ENCODE measurements at regions not wholly inside any gene's neighbourhood (a gene's known extent, or its start where the extent isn't known, plus 50 kb on each side); places are given as distances from the start of the nearest gene placed in this dataset.

DNA sequence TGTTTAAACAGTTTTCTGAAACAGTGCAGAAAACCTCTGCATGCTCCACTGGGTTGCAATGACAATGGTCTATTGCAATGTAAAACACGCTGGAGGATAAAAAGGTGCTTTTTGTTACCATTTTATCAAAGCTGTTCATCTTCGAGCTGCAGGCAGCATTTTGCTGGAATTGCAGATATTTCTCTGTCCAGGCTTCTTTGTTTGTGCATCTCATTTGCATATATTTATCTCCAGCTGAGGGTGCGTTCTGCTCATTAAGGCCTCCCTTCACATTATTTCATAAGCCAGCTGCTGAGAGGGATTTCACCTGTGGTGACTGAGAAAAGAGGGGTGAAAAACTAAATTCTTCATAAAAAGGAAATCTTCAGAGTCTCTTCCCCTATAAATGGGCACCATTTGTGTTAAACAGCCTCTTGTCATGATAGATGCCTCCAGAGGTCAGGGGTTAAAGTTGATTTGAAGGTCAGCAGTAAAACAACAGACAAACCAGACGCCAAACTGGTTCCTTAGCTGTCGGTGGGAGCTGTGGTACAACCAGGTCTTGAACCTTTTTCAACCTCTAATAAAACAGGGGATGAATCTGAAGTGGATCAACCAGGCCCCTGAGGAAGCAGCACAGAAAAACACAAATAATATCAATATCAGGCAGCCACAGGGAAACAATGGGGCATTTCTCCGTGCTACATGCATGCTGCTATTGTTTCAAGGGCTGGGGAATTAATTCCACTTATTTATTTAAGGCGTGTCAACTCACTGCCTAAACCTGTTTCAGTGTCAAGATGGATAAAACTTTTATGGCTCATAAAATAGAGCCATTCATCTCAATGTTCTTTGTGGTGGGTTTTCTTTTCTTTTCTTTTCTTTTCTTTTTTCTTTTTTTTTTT lies 265.1 kb downstream of the MEIS1 start:
- WGBS, 3 donors = 56 to 64% (median 60%) methylated on average over 7 of the region's 7 CpGs
- DNase-seq = no peak
- no peaks in the 10 kb centered on the region for H3K9me3 ChIP-seq
- intact Hi-C loops (cut with DNase I) = no loop called here
- H3K27me3 ChIP-seq (ENCODE audit: insufficient read depth in 3 of 3, low read length in 2 of 3) = peaks cover 0 to 2% (median 0%) of the 10 kb centered on the region in 3 donors
- H3K4me3 ChIP-seq = no peak overlapping the region
- TF ChIP-seq, protein P1, sequence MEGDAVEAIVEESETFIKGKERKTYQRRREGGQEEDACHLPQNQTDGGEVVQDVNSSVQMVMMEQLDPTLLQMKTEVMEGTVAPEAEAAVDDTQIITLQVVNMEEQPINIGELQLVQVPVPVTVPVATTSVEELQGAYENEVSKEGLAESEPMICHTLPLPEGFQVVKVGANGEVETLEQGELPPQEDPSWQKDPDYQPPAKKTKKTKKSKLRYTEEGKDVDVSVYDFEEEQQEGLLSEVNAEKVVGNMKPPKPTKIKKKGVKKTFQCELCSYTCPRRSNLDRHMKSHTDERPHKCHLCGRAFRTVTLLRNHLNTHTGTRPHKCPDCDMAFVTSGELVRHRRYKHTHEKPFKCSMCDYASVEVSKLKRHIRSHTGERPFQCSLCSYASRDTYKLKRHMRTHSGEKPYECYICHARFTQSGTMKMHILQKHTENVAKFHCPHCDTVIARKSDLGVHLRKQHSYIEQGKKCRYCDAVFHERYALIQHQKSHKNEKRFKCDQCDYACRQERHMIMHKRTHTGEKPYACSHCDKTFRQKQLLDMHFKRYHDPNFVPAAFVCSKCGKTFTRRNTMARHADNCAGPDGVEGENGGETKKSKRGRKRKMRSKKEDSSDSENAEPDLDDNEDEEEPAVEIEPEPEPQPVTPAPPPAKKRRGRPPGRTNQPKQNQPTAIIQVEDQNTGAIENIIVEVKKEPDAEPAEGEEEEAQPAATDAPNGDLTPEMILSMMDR (IDR thresholded peaks at IDR 0.05) = no peak
- H3K4me1 ChIP-seq = no peaks in the 10 kb centered on the region
- no peak overlapping the region for H3K27ac ChIP-seq
- ATAC-seq = no peak
- no peaks in the 10 kb centered on the region for H3K36me3 ChIP-seq (ENCODE audit: insufficient read depth in 1 of 2, low read depth in 1 of 2)

DNA sequence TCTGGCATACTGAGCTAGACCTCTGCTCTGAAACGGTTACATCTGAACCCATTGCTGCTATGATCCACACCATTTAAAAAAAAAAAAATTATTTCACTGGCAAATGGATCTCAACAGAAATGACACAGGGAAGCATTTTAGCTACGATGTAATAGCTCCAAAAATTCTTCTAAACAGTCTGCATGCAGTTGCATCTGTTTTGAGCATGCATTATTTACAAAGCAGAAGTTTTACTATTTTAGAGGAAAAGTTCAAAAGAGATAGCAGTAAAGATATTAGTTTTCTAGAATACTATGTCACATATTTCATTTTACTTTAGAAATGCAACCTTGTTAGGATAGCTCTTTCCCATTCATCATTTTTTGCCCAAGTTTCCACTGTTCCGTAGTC lies 265.7 kb downstream of the MEIS1 start:
- H3K27me3 ChIP-seq (ENCODE audit: insufficient read depth in 3 of 3, low read length in 2 of 3) = peaks cover 0 to 1% (median 0%) of the 10 kb centered on the region in 3 donors
- H3K9me3 ChIP-seq = no peaks in the 10 kb centered on the region
- intact Hi-C loops (cut with DNase I) = no loop called here
- TF ChIP-seq, protein P1 (IDR thresholded peaks at IDR 0.05) = no peak
- no peak for ATAC-seq
- no peaks in the 10 kb centered on the region for H3K36me3 ChIP-seq (ENCODE audit: insufficient read depth in 1 of 2, low read depth in 1 of 2)
- no peak overlapping the region for H3K4me3 ChIP-seq
- WGBS, 3 donors = 50 to 58% (median 52%) methylated on average over 3 of the region's 3 CpGs
- no peak for DNase-seq
- H3K27ac ChIP-seq = no peak overlapping the region
- no peaks in the 10 kb centered on the region for H3K4me1 ChIP-seq

DNA sequence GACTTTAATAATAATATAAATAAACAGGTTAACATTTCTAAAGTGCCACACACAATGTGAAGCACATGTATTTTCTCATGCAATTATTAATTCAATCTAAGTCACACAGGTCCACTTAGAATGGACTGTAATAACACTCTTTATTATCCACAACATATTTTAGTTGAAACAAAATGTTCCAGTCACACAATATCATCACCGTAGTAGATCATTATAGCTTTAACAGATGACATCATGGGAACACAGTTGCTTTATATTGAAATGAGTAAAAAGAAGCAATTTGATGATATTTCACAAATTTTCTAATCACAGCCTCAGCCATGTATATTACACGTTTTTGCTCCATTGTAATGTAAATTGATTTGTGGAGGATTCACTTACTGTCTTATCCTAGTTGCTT lies 266.3 kb downstream of the MEIS1 start:
- DNase-seq (no peak), ATAC-seq (no peak)
- H3K27me3 ChIP-seq (ENCODE audit: insufficient read depth in 3 of 3, low read length in 2 of 3) = no peaks in the 10 kb centered on the region
- H3K36me3 ChIP-seq (ENCODE audit: insufficient read depth in 1 of 2, low read depth in 1 of 2) = no peaks in the 10 kb centered on the region
- H3K4me1 ChIP-seq = no peaks in the 10 kb centered on the region
- no peak overlapping the region for H3K4me3 ChIP-seq
- no peak overlapping the region for H3K27ac ChIP-seq
- H3K9me3 ChIP-seq = no peaks in the 10 kb centered on the region
- WGBS, 3 donors = 47 to 61% (median 52%) methylated on average over 2 of the region's 2 CpGs
- intact Hi-C loops (cut with DNase I) = no loop called here
- TF ChIP-seq, protein P1 (IDR thresholded peaks at IDR 0.05) = no peak

DNA sequence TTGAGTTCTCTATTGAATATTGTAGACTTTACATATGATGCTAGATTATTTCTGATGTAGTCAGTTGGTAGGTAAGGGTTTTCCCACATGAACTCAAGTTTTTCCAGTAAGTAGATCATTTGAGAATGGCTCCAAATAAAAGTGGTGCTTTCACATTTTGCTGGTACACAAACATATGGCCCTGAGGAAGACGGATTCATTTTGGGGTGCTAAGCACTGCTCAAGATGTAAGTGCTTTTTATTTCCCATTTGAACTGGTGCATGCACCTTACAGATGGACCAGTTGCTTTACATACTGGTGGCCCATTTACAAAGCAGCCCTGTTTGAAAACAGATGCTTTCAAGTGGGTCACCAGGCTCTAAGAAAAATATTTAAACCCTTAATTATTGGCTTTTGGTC lies 266.7 kb downstream of the MEIS1 start:
- WGBS, 3 donors = 79 to 84% (median 80%) methylated on average over 1 of the region's 1 CpG
- Histone ChIP-seq H3K4me1 (no peaks in the 10 kb centered on the region), H3K4me3 (no peak overlapping the region), H3K36me3 (ENCODE audit: insufficient read depth in 1 of 2, low read depth in 1 of 2) (no peaks in the 10 kb centered on the region), H3K27me3 (ENCODE audit: insufficient read depth in 3 of 3, low read length in 2 of 3) (no peaks in the 10 kb centered on the region), H3K27ac (no peak overlapping the region), H3K9me3 (no peaks in the 10 kb centered on the region)
- DNase-seq (no peak), ATAC-seq (no peak)
- TF ChIP-seq, protein P1 (IDR thresholded peaks at IDR 0.05) = no peak
- intact Hi-C loops (cut with DNase I) = no loop called here

All from psoas muscle (tissue), 7 donors.